ENCODE measurements at regions not wholly inside any gene's neighbourhood (a gene's known extent, or its start where the extent isn't known, plus 50 kb on each side); places are given as distances from the start of the nearest gene placed in this dataset.

DNA sequence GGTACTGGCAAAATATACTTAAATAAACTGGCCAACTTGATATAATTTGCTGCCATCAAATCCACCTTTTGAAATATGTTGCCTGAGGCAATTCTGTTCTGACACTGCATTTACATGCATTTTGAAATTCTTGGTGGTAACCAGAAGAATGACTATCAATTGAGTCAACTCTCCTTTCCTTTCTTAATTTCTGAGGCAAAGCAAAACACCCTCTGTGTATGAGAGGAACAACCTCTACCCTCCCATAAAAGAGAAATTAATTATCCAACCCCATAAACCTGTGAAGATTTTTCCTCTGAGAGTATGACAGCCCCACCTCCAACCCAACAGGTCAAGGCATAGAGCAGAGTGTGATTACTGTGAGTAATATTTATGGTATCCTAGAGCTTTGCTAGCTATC is 286.8 kb downstream of the NR2F1-AS1 start:
- H3K9me3 ChIP-seq (ENCODE audit: control insufficient read depth in 2 of 2, insufficient read depth in 1 of 2, low read length in 1 of 2): no peaks in the 10 kb centered on the region
- no peak overlapping the region for H3K27ac ChIP-seq (ENCODE audit: low read depth in 1 of 2, low read length in 1 of 2)
- no peaks in the 10 kb centered on the region for H3K27me3 ChIP-seq (ENCODE audit: control insufficient read depth in 2 of 2, insufficient read depth in 1 of 2, low read length in 1 of 2)
- no peaks in the 10 kb centered on the region for H3K4me1 ChIP-seq (ENCODE audit: control insufficient read depth in 2 of 2, insufficient read depth in 2 of 2, low read length in 2 of 2)
- no peaks in the 10 kb centered on the region for H3K36me3 ChIP-seq (ENCODE audit: control insufficient read depth in 2 of 2, insufficient read depth in 2 of 2, low read length in 1 of 2)
- H3K4me3 ChIP-seq (ENCODE audit: low read length in 2 of 2): no peak overlapping the region
- no peak for DNase-seq (ENCODE audit: low read depth in 6 of 9, low spot score in 9 of 9)

DNA sequence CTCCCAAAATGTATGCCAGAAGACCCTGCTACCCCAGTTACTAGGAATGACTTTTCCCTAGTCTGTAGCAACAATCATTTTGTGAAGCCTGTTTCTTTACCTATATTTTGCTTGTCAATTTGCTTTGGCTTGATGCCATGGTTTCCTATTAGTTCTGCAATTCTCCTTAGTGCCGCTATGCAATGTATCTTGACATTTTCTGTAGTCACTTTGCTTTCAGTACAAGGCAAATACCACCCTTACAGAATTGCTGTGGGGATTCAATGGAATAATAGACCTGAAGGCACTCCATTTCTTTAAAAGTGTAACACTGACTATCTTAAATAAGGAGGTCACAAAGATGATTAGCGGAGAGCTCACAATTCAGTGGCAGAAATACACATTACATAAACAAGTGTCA is 291.1 kb downstream of the NR2F1-AS1 start:
- 95% methylated on average over 2 of the region's 2 CpGs for WGBS
- Histone ChIP-seq H3K9me3 (ENCODE audit: control insufficient read depth in 2 of 2, insufficient read depth in 1 of 2, low read length in 1 of 2) (no peaks in the 10 kb centered on the region), H3K4me3 (ENCODE audit: low read length in 2 of 2) (no peak overlapping the region), H3K36me3 (ENCODE audit: control insufficient read depth in 2 of 2, insufficient read depth in 2 of 2, low read length in 1 of 2) (no peaks in the 10 kb centered on the region), H3K27ac (ENCODE audit: low read depth in 1 of 2, low read length in 1 of 2) (no peak overlapping the region), H3K27me3 (ENCODE audit: control insufficient read depth in 2 of 2, insufficient read depth in 1 of 2, low read length in 1 of 2) (no peaks in the 10 kb centered on the region), H3K4me1 (ENCODE audit: control insufficient read depth in 2 of 2, insufficient read depth in 2 of 2, low read length in 2 of 2) (no peaks in the 10 kb centered on the region)
- no peak for DNase-seq (ENCODE audit: low read depth in 6 of 9, low spot score in 9 of 9)

DNA sequence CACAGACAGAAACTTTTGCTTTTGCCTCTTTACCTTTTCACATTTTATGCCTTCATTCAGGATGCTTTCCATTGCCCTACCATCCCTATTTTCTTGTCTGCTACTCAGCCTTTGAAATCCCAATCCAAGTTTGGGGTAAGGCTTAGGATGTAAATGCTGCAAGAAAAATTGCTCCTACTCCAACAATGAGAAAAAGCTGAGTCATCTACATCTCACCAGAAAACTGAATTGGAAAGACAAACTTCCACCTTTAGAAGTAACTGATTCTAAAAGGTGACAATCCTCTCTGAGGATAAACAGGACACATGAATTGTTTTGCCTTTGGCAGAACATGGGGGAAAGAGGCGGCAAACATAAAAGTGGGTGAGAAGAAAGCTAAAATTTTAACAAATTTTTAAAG is 295.6 kb downstream of the NR2F1-AS1 start:
- 98% methylated on average over 1 of the region's 1 CpG for WGBS
- H3K27me3 ChIP-seq (ENCODE audit: control insufficient read depth in 2 of 2, insufficient read depth in 1 of 2, low read length in 1 of 2): no peaks in the 10 kb centered on the region
- no peak overlapping the region for H3K27ac ChIP-seq (ENCODE audit: low read depth in 1 of 2, low read length in 1 of 2)
- no peaks in the 10 kb centered on the region for H3K4me1 ChIP-seq (ENCODE audit: control insufficient read depth in 2 of 2, insufficient read depth in 2 of 2, low read length in 2 of 2)
- DNase-seq (ENCODE audit: low read depth in 6 of 9, low spot score in 9 of 9): no peak
- no peaks in the 10 kb centered on the region for H3K36me3 ChIP-seq (ENCODE audit: control insufficient read depth in 2 of 2, insufficient read depth in 2 of 2, low read length in 1 of 2)
- no peaks in the 10 kb centered on the region for H3K9me3 ChIP-seq (ENCODE audit: control insufficient read depth in 2 of 2, insufficient read depth in 1 of 2, low read length in 1 of 2)
- H3K4me3 ChIP-seq (ENCODE audit: low read length in 2 of 2): no peak overlapping the region

DNA sequence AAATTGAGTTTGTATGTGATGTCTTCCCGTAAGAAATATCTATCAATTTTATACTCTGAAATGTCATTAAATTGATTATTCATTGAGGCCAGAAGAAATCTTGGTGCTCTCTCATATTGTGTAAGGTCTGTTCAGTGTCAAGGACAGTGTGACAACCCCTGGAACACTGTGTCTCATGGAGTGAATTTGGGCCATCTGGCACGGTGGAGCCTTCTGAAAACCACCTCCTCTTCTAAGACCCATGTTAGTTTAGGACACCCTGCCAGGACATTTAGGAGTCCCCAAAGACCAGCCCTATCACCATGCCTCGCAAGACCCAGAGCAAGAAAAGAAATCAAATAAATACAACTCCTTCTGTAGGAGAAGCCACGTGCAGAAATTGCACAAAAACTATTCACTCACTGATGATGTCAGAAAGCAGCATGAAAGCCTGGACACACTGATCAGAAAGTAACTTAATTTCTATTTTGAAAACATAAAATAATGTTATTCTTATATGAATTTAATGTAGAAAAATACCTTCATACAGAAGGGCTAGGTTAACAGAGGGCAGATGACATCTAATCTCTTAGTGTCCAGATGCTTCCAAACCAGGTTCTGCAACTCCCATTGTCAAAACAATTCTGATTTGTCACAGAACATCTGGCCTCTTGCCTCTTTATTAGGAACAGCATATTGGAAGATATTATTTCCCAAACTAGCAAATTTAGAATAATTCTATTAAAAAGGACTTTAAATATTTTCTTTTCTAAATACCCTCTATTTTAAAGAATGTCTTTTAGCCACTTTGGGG is 298.8 kb downstream of the NR2F1-AS1 start:
- 85% methylated on average over 4 of the region's 4 CpGs for WGBS
- no peaks in the 10 kb centered on the region for H3K4me1 ChIP-seq (ENCODE audit: control insufficient read depth in 2 of 2, insufficient read depth in 2 of 2, low read length in 2 of 2)
- no peaks in the 10 kb centered on the region for H3K27me3 ChIP-seq (ENCODE audit: control insufficient read depth in 2 of 2, insufficient read depth in 1 of 2, low read length in 1 of 2)
- no peaks in the 10 kb centered on the region for H3K9me3 ChIP-seq (ENCODE audit: control insufficient read depth in 2 of 2, insufficient read depth in 1 of 2, low read length in 1 of 2)
- DNase-seq (ENCODE audit: low read depth in 6 of 9, low spot score in 9 of 9): no peak
- no peaks in the 10 kb centered on the region for H3K36me3 ChIP-seq (ENCODE audit: control insufficient read depth in 2 of 2, insufficient read depth in 2 of 2, low read length in 1 of 2)
- H3K4me3 ChIP-seq (ENCODE audit: low read length in 2 of 2): no peak overlapping the region
- no peak overlapping the region for H3K27ac ChIP-seq (ENCODE audit: low read depth in 1 of 2, low read length in 1 of 2)

DNA sequence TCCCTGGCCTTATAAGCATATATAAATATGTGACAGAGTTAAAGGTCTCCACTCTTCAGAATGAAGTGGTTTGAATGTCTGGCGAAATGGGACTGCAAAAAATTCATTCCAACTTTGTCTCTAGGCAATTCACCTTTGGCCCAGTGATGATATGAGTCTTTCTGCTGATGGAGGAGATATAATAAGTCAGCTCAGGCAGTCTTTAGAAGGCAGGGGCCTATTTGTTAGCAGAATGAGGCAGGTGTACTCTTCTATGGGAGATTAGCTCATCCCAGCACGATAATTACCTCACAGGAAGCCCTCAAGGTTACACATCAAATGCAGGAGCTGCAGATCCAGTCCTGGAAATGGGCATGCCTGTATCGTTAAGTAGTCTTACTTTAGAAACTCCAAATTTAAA is 300.5 kb downstream of the NR2F1-AS1 start:
- no peak overlapping the region for H3K27ac ChIP-seq (ENCODE audit: low read depth in 1 of 2, low read length in 1 of 2)
- H3K4me1 ChIP-seq (ENCODE audit: control insufficient read depth in 2 of 2, insufficient read depth in 2 of 2, low read length in 2 of 2): no peaks in the 10 kb centered on the region
- WGBS: 89% methylated on average over 3 of the region's 3 CpGs
- H3K4me3 ChIP-seq (ENCODE audit: low read length in 2 of 2): no peak overlapping the region
- no peaks in the 10 kb centered on the region for H3K9me3 ChIP-seq (ENCODE audit: control insufficient read depth in 2 of 2, insufficient read depth in 1 of 2, low read length in 1 of 2)
- no peak for DNase-seq (ENCODE audit: low read depth in 6 of 9, low spot score in 9 of 9)
- H3K27me3 ChIP-seq (ENCODE audit: control insufficient read depth in 2 of 2, insufficient read depth in 1 of 2, low read length in 1 of 2): no peaks in the 10 kb centered on the region
- no peaks in the 10 kb centered on the region for H3K36me3 ChIP-seq (ENCODE audit: control insufficient read depth in 2 of 2, insufficient read depth in 2 of 2, low read length in 1 of 2)

DNA sequence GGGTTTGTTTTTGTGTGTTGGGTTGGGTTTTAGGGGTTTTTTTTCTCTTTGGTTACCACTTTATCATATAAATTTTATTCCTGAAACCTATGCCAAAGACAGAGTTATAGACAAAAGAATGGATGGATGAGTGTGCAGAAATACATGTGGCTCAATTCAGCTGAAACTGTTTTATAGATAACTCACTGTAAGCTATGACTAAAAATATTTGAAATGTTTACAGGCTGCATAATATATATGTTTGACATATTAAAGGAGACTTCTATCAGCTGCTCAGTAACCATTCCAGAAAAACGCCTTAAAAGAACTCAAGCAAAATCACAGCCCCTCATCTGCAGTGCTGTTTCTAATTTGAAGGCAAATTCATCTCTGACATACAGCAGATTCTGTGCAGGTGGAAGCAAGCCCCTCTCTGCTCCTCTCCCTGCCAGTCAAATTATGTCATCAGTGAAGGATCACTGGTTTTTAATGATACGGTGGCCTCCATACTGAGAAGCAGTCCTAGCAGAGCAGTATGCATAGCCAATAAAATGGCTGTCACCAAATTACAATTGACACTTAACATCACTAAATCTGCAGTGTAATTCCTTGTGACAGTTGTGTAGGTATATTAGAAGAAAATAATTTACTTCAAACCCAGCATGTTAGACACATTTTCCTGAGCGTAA is 301.6 kb downstream of the NR2F1-AS1 start:
- H3K27me3 ChIP-seq (ENCODE audit: control insufficient read depth in 2 of 2, insufficient read depth in 1 of 2, low read length in 1 of 2): no peaks in the 10 kb centered on the region
- H3K36me3 ChIP-seq (ENCODE audit: control insufficient read depth in 2 of 2, insufficient read depth in 2 of 2, low read length in 1 of 2): no peaks in the 10 kb centered on the region
- DNase-seq (ENCODE audit: low read depth in 6 of 9, low spot score in 9 of 9): no peak
- H3K4me1 ChIP-seq (ENCODE audit: control insufficient read depth in 2 of 2, insufficient read depth in 2 of 2, low read length in 2 of 2): no peaks in the 10 kb centered on the region
- H3K4me3 ChIP-seq (ENCODE audit: low read length in 2 of 2): no peak overlapping the region
- H3K9me3 ChIP-seq (ENCODE audit: control insufficient read depth in 2 of 2, insufficient read depth in 1 of 2, low read length in 1 of 2): no peaks in the 10 kb centered on the region
- no peak overlapping the region for H3K27ac ChIP-seq (ENCODE audit: low read depth in 1 of 2, low read length in 1 of 2)
- 95% methylated on average over 3 of the region's 3 CpGs for WGBS

DNA sequence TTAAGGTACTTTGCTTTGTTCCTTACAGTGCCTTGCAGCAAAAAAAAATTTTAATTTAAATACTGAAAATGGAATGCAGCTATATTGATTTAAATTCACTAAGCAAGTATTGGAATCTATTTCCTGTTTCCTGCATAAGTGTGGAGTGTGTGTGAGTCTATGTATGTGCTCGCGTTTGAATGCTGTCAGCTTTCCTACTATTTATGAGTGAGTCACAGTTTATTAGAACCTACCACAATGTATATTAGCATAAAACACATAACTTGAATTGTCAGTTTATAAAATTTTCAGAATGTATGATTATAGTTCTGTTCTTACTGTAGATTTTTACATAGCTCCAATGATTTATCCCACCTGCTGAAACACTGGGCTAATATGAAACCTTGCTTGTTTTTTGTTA is 302.1 kb downstream of the NR2F1-AS1 start:
- H3K9me3 ChIP-seq (ENCODE audit: control insufficient read depth in 2 of 2, insufficient read depth in 1 of 2, low read length in 1 of 2): no peaks in the 10 kb centered on the region
- no peaks in the 10 kb centered on the region for H3K27me3 ChIP-seq (ENCODE audit: control insufficient read depth in 2 of 2, insufficient read depth in 1 of 2, low read length in 1 of 2)
- H3K4me1 ChIP-seq (ENCODE audit: control insufficient read depth in 2 of 2, insufficient read depth in 2 of 2, low read length in 2 of 2): no peaks in the 10 kb centered on the region
- 57% methylated on average over 2 of the region's 2 CpGs for WGBS
- no peak overlapping the region for H3K4me3 ChIP-seq (ENCODE audit: low read length in 2 of 2)
- no peaks in the 10 kb centered on the region for H3K36me3 ChIP-seq (ENCODE audit: control insufficient read depth in 2 of 2, insufficient read depth in 2 of 2, low read length in 1 of 2)
- H3K27ac ChIP-seq (ENCODE audit: low read depth in 1 of 2, low read length in 1 of 2): no peak overlapping the region
- no peak for DNase-seq (ENCODE audit: low read depth in 6 of 9, low spot score in 9 of 9)

DNA sequence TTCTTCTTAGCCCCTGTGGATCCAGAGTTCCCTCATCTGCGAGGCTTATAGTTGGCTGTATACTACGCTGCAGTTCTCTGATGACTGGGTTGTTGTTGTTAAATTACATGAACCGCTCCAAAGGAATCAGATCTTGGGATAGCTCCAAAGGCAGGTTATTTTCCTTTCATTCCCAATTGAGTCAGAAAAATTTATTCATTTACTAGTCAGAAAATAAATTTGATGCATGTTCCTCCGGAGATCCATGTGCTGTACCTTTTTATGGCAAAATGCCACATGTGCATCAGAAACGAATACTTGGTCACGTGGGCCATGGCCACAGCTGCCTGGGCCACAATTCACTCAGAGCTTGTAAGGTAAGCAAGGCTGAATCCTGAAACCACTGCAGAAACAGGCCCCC is 304.0 kb downstream of the NR2F1-AS1 start:
- Histone ChIP-seq H3K27ac (ENCODE audit: low read depth in 1 of 2, low read length in 1 of 2) (no peak overlapping the region), H3K4me3 (ENCODE audit: low read length in 2 of 2) (no peak overlapping the region), H3K9me3 (ENCODE audit: control insufficient read depth in 2 of 2, insufficient read depth in 1 of 2, low read length in 1 of 2) (no peaks in the 10 kb centered on the region), H3K36me3 (ENCODE audit: control insufficient read depth in 2 of 2, insufficient read depth in 2 of 2, low read length in 1 of 2) (no peaks in the 10 kb centered on the region), H3K4me1 (ENCODE audit: control insufficient read depth in 2 of 2, insufficient read depth in 2 of 2, low read length in 2 of 2) (no peaks in the 10 kb centered on the region), H3K27me3 (ENCODE audit: control insufficient read depth in 2 of 2, insufficient read depth in 1 of 2, low read length in 1 of 2) (no peaks in the 10 kb centered on the region)
- DNase-seq (ENCODE audit: low read depth in 6 of 9, low spot score in 9 of 9): no peak
- 93% methylated on average over 6 of the region's 6 CpGs for WGBS

DNA sequence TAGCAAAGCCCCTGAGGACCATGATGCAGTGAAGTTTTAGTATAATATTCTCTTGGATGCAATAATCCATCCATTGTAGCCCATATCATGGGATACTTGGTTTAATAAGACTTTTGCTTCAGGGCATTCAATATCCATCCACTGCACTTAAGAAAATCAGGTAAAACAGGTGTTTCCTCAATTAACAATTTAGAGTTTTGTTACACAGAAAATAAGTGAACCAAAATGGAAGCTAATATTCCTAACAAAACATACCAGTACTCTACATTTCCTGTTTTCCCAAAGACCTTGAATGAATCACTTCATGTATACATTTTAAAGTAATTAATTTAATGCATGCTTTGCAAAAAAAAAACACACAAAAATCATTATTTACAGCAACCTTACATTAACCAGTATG is 305.6 kb downstream of the NR2F1-AS1 start:
- no peak overlapping the region for H3K27ac ChIP-seq (ENCODE audit: low read depth in 1 of 2, low read length in 1 of 2)
- no peaks in the 10 kb centered on the region for H3K36me3 ChIP-seq (ENCODE audit: control insufficient read depth in 2 of 2, insufficient read depth in 2 of 2, low read length in 1 of 2)
- no peaks in the 10 kb centered on the region for H3K9me3 ChIP-seq (ENCODE audit: control insufficient read depth in 2 of 2, insufficient read depth in 1 of 2, low read length in 1 of 2)
- no peaks in the 10 kb centered on the region for H3K27me3 ChIP-seq (ENCODE audit: control insufficient read depth in 2 of 2, insufficient read depth in 1 of 2, low read length in 1 of 2)
- DNase-seq (ENCODE audit: low read depth in 6 of 9, low spot score in 9 of 9): no peak
- no peaks in the 10 kb centered on the region for H3K4me1 ChIP-seq (ENCODE audit: control insufficient read depth in 2 of 2, insufficient read depth in 2 of 2, low read length in 2 of 2)
- no peak overlapping the region for H3K4me3 ChIP-seq (ENCODE audit: low read length in 2 of 2)
